ENCODE measurements at regions not wholly inside any gene's neighbourhood (a gene's known extent, or its start where the extent isn't known, plus 50 kb on each side); places are given as distances from the start of the nearest gene placed in this dataset.

DNA sequence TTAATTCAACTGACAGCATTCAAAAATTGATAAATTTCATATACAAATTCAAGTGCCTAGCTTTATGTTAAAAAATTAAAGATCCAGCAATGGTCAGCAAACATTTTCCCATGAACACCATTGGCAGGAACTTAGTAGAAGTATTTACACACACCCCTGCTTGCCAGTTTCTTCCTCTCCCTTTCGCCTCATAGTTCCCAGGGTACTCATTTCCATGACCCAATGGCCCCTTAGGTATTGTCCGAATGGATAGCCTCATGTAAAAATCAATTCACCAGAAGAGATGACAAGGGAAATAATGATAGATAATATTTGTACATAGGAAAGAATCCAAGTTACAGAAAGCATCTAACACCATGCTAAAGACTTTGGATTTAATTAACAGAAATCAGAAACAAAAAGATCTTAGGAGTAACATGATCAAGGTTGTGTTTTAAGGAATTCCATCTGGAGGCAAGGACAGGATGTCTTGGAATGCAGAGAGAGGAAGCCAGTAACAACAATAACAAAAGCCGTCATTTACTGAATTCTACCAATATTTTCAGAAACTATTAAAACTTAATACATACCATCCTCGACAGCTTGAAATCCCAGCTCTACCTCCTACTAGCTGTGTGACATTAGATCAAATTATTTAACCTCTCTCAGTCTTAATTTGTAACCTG lies 423.0 kb downstream of the IRS1 start:
- TF ChIP-seq, protein P1, sequence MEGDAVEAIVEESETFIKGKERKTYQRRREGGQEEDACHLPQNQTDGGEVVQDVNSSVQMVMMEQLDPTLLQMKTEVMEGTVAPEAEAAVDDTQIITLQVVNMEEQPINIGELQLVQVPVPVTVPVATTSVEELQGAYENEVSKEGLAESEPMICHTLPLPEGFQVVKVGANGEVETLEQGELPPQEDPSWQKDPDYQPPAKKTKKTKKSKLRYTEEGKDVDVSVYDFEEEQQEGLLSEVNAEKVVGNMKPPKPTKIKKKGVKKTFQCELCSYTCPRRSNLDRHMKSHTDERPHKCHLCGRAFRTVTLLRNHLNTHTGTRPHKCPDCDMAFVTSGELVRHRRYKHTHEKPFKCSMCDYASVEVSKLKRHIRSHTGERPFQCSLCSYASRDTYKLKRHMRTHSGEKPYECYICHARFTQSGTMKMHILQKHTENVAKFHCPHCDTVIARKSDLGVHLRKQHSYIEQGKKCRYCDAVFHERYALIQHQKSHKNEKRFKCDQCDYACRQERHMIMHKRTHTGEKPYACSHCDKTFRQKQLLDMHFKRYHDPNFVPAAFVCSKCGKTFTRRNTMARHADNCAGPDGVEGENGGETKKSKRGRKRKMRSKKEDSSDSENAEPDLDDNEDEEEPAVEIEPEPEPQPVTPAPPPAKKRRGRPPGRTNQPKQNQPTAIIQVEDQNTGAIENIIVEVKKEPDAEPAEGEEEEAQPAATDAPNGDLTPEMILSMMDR (IDR thresholded peaks at IDR 0.05) = no peak
- TF ChIP-seq POLR2A (IDR thresholded peaks at IDR 0.05) = no peak
